ENCODE measurements at regions not wholly inside any gene's neighbourhood (a gene's known extent, or its start where the extent isn't known, plus 50 kb on each side); places are given as distances from the start of the nearest gene placed in this dataset.

DNA sequence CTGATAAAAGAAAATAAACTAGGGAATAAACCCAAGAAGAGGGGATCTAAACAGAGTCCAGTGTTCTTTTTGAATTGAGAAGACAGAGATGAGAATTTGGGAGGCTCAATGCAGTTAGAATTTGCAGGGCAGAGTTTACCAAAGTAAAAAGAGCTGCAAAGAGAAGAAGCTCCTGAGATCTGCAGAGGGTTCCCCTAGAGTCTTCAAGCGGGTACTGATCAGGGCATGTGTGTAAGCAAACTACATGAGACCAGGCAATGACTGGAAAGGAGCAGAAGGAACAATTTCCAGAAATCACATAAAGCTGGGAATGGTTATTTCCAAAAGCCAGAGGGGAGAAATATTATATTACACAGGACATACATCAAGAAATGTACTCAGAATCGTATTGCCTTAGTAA lies 58.1 kb upstream of the TES start:
- TF ChIP-seq, protein P1, sequence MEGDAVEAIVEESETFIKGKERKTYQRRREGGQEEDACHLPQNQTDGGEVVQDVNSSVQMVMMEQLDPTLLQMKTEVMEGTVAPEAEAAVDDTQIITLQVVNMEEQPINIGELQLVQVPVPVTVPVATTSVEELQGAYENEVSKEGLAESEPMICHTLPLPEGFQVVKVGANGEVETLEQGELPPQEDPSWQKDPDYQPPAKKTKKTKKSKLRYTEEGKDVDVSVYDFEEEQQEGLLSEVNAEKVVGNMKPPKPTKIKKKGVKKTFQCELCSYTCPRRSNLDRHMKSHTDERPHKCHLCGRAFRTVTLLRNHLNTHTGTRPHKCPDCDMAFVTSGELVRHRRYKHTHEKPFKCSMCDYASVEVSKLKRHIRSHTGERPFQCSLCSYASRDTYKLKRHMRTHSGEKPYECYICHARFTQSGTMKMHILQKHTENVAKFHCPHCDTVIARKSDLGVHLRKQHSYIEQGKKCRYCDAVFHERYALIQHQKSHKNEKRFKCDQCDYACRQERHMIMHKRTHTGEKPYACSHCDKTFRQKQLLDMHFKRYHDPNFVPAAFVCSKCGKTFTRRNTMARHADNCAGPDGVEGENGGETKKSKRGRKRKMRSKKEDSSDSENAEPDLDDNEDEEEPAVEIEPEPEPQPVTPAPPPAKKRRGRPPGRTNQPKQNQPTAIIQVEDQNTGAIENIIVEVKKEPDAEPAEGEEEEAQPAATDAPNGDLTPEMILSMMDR (IDR thresholded peaks at IDR 0.05 in 4 of 5, conservative IDR thresholded peaks at IDR 0.05 in 1 of 5), result no peak
- TF ChIP-seq POLR2A (IDR thresholded peaks at IDR 0.05), result no peak
